GM12873 (cell line): ENCODE measurements at regions not wholly inside any gene's neighbourhood (a gene's known extent, or its start where the extent isn't known, plus 50 kb on each side); places are given as distances from the start of the nearest gene placed in this dataset.

ENCODE experiments used
- CTCF ChIP-seq: IDR thresholded peaks from 2 replicates; pipeline ENCODE4 v1.5.1; 2012; ENCODE audit warnings: low read depth, mild to moderate bottlenecking, moderate library complexity, low read length, control low read depth; ENCODE audit not compliant: insufficient read depth; ENCODE audit errors: missing control alignments

- TF ChIP-seq CTCF: no peak
Measured at GRCh38 chr2:23270810-23271209, 114.2 kb upstream of the KLHL29 start.

- no peak for TF ChIP-seq CTCF
Measured at GRCh38 chr2:23271230-23271629, 113.7 kb upstream of the KLHL29 start.

- no peak for TF ChIP-seq CTCF
Measured at GRCh38 chr2:23273786-23274185, 111.2 kb upstream of the KLHL29 start.

- TF ChIP-seq CTCF: no peak
Measured at GRCh38 chr2:23280401-23280800, 104.6 kb upstream of the KLHL29 start.

GRCh38 chr2:23283653-23284052, 101.3 kb upstream of the KLHL29 start:
- TF ChIP-seq CTCF: no peak

GRCh38 chr2:23285091-23285800, 99.7 kb upstream of the KLHL29 start:
- no peak for TF ChIP-seq CTCF

GRCh38 chr2:23286031-23286757, 98.8 kb upstream of the KLHL29 start:
- no peak for TF ChIP-seq CTCF
